Upper lobe of left lung (tissue), 4 donors: ENCODE measurements at regions not wholly inside any gene's neighbourhood (a gene's known extent, or its start where the extent isn't known, plus 50 kb on each side); places are given as distances from the start of the nearest gene placed in this dataset.

Source experiments
- CTCF ChIP-seq, 6 experiments: fragments of 450-650 bp in 4 of 6; fragments of 200-600 bp in 2 of 6; sonication (generic) in 2 of 6; IDR thresholded peaks; one replicate each; pipeline ENCODE4 v1.5.1; 2016 to 2019; ENCODE audit warnings: antibody characterized with exemption in 6 of 6
- EP300 ChIP-seq, 4 donors: sonication (generic); formaldehyde crosslinking; IDR thresholded peaks; one replicate each; pipeline ENCODE4 v1.5.1; 2017; ENCODE audit warnings: antibody characterized with exemption in 4 of 4, control low read depth in 2 of 4
- POLR2A ChIP-seq, 4 donors: fragments of 450-650 bp; IDR thresholded peaks; one replicate each; pipeline ENCODE4 v1.5.1; 2016 to 2017; ENCODE audit warnings: antibody characterized with exemption in 4 of 4, mild to moderate bottlenecking in 2 of 4
- POLR2AphosphoS5 ChIP-seq, 2 donors: sonication (generic); formaldehyde crosslinking; IDR thresholded peaks; one replicate each; pipeline ENCODE4 v1.5.1; 2017; ENCODE audit warnings: antibody characterized with exemption in 2 of 2

GRCh38 chr2:138104071-138104470 lies 139.8 kb downstream of the HNMT start:
- TF ChIP-seq CTCF (IDR thresholded peaks at IDR 0.05) = no peak
- TF ChIP-seq POLR2AphosphoS5 (IDR thresholded peaks at IDR 0.05) = no peak
- no peak for TF ChIP-seq POLR2A (IDR thresholded peaks at IDR 0.05)
- no peak for TF ChIP-seq EP300 (IDR thresholded peaks at IDR 0.05)
